HS-5 (cell line): ENCODE measurements at regions not wholly inside any gene's neighbourhood (a gene's known extent, or its start where the extent isn't known, plus 50 kb on each side); places are given as distances from the start of the nearest gene placed in this dataset.
"Not testable (repeated sequence)": the region's sequence is repeated elsewhere in the genome, so short reads cannot be mapped to it uniquely, and the experiment has no call there.

Source experiments
- DNase-seq: peaks from one replicate; pipeline ENCODE4 v3.0.0-alpha.2; 2012; ENCODE audit warnings: low read depth

GRCh38 chrX:35622040-35622439 is 176.1 kb upstream of the MAGEB16 start:
- no peak for DNase-seq

DNA sequence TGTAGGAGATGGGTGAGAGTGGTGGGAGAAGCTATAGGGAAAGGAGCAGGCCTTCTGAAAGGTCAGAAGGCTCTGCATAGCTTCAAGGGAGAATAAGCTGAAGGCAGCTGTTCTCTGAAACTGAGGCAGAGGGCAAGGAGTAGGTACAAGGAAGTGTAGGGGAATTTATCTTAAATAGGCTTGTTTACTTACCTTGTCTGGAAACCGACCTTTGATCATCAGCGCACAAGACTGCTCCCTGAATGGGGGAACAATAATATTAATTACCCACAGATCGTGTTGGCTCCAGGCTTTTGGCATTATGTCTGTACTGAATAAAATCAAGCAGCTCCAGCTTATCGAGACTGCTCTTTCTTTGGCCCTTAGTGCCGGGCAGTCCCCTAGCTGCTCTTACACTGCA is 175.5 kb upstream of the MAGEB16 start:
- no peak for DNase-seq

DNA sequence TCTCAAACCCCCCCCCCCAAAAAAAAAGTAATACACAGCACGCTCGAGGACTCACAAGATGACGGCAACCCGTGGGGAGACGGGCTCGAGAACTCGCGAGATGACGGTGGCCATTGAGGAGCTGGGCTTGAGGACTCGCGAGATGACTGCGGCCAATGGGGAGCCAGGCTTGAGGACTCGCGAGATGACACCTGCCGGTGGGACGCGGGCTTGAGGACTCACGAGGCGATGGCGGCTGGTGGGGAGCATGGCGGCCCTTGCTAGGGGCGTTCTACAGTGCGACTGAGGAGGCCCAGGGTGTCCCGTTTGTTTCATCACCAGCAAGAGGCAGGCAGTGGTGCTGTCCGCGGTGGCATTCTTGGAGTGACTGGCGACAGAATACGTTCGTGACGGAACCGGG is 172.4 kb upstream of the MAGEB16 start:
- no peak for DNase-seq

DNA sequence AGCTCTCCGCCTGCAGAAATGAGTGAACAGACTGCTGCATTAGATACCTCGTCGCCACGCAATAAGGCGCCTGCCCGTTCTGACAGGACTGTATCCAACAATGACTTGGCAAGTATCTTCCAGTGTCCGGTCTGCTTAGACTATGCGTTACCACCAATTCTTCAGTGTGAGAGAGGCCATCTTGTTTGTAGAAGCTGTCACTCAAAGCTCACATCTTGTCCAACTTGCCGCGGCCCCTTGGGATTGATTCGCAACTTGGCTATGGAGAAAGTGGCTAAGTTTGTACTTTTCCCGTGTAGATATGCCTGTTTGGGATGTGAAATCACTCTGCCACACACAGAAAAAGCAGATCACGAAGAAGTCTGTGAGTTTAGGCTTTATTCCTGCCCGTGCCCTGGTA is 172.0 kb upstream of the MAGEB16 start:
- no peak for DNase-seq

- DNase-seq, result not testable (repeated sequence)
These were observed 162.2 kb upstream of the MAGEB16 start for GRCh38 chrX:35635971-35636370.

DNA sequence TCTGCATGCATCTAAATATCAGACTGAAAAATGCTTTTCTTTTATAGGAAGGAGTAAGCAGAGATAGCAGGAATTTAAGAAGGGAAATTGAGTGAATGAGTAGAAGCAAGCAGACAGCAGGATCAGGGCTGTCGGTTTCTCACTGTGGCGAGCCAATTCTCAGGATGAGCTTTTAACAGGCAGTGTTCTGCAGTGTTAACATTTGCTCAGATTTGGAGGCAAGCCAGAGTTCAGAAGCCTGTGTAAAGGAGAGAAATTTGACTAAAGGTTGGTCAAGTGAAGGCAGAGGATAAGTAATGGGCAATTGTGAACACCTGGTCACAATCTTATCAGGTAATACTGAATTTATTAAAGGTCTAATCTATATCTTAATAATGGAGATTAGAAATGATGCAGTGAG is 133.3 kb upstream of the MAGEB16 start:
- no peak for DNase-seq

- DNase-seq, result no peak
These were observed 132.8 kb upstream of the MAGEB16 start for GRCh38 chrX:35665311-35665710.

GRCh38 chrX:35670889-35671288 is 127.3 kb upstream of the MAGEB16 start:
- no peak for DNase-seq

GRCh38 chrX:35675151-35675550 is 123.0 kb upstream of the MAGEB16 start:
- no peak for DNase-seq

DNA sequence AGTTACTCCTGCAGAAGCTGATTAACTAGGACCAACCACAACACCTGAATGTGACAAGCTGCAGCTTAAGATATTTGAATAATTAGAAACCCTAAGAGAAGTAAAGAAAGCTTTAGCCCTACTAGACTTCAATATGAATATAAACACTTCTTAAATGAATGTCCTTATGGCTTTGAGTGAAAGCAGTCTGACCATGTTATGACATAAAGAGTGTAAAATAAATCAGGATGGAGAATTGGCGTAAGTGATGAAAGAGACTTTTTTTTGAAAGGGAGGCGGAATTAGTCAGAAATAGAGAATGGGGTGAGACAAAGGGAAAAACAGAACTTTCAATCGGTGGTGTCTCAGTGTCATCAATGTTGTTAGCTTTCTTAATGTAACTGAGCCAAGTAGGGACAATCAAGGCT is 117.2 kb upstream of the MAGEB16 start:
- DNase-seq, result no peak

DNA sequence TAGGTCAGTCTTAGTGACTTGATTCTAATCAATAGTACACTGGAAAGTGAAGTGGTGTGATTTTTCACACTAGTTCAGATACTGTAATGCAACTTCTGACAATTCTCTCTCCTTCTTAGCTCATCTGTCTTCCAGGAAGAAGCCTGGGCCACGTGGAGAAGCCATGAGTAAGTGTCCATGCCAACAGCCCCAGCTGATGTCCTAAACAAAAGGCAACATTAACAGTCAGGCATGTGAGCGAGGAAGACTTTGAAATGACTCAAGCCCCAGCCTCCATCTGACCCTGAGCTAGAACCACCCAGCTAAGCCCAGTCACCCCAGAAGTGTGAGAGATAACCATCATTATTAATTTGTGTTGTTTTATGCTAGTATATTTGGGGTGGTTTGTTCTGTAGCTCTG is 115.7 kb upstream of the MAGEB16 start:
- DNase-seq, result no peak

GRCh38 chrX:35696760-35697234 is 101.3 kb upstream of the MAGEB16 start:
- DNase-seq, result no peak

GRCh38 chrX:35699642-35700041 is 98.5 kb upstream of the MAGEB16 start:
- DNase-seq, result no peak

- no peak for DNase-seq
These were observed 98.0 kb upstream of the MAGEB16 start for GRCh38 chrX:35700121-35700520.

DNA sequence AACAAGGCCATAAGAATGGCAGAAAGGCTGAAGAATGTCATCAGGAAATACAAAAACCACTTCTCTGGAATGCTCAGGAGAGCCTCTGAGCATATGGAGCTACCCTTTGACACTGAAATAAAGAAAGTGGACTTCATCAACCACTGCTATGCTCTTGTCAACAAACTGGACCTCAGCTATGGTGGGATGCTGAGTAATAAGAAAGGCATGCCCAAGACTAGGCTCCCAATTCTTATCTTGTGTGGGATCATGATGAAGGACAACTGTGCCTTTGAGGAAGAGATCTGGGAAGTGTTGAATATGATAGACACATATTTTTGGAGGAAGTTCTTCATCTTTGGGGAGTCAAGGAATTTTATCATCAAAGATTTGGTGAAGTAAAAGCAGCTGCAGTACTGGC is 86.9 kb upstream of the MAGEB16 start:
- DNase-seq, result peak; percentile 18

- no peak for DNase-seq
These were observed 76.0 kb upstream of the MAGEB16 start for GRCh38 chrX:35722128-35722527.

- no peak for DNase-seq
These were observed 72.0 kb upstream of the MAGEB16 start for GRCh38 chrX:35726176-35726575.

- no peak for DNase-seq
These were observed 69.7 kb upstream of the MAGEB16 start for GRCh38 chrX:35728481-35728880.

DNA sequence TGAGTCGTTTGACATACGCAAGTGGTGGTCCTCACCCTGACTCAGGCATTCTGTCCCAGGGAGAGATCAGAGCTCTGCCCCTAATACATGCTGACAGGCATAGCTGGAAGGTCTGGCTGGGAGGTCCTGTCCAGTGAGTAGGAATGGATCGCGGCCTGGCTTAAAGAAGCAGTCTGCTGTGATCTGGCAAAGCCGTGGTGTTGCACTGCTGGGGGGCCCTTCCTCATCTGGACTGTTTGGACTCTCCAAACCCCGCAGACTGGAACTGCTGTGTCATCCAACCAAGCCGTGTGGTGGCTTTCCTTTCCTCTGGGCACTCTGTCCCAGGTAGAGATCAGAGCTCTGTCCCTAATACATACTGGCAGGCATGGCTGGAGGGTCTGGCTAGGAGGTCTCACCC is 64.3 kb upstream of the MAGEB16 start:
- DNase-seq, result no peak

- DNase-seq, result no peak
These were observed 57.0 kb upstream of the MAGEB16 start for GRCh38 chrX:35741142-35741541.

DNA sequence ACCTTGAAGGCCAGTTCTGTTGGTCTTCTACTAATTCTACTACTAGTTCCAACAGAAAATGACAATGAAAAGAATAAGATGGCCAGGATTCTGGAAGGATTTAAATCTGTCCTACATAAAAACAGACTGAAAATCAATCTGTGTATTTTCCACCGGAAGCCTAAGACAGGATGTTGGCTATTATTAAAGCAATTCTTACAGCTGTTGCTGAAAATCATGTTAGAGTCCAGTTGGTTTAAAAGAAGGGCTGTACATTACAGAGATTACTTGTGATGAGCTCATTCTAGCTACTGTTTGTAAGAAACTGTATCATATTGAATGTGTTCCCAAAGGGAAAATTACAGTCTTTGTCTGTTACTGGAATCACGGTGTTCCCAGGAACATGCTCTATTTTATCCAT is 54.8 kb upstream of the MAGEB16 start:
- DNase-seq, result no peak
